ENCODE measurements at regions not wholly inside any gene's neighbourhood (a gene's known extent, or its start where the extent isn't known, plus 50 kb on each side); places are given as distances from the start of the nearest gene placed in this dataset.

DNA sequence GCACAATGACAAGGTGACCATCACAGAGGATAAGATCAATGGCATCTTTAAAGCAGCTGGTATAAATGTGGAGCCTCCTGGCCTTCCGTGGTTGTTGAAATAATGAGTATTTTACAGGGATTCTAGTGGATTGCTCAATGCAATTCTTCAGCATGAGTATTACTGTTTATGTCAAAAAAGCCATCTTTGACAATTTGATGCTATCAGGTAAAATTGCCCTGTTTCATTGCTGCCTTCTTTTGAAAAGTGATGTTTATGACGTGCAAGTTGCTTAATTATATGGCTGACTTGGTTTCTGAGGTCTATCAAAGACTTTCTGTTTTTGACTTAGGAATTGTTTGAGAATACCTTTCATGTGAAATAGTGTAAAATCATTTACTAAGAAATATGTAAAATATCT lies 237.2 kb downstream of the PARP8 start:
- TF ChIP-seq TARDBP (IDR thresholded peaks at IDR 0.05; ENCODE audit: borderline replicate concordance), result no peak
- no peak for TF ChIP-seq BACH1 (IDR thresholded peaks at IDR 0.05; ENCODE audit: borderline replicate concordance)
- no peak for TF ChIP-seq POLR2A (IDR thresholded peaks at IDR 0.05; ENCODE audit: low read depth, low read length)

All from GM12878 (cell line).